ENCODE measurements at regions not wholly inside any gene's neighbourhood (a gene's known extent, or its start where the extent isn't known, plus 50 kb on each side); places are given as distances from the start of the nearest gene placed in this dataset.

DNA sequence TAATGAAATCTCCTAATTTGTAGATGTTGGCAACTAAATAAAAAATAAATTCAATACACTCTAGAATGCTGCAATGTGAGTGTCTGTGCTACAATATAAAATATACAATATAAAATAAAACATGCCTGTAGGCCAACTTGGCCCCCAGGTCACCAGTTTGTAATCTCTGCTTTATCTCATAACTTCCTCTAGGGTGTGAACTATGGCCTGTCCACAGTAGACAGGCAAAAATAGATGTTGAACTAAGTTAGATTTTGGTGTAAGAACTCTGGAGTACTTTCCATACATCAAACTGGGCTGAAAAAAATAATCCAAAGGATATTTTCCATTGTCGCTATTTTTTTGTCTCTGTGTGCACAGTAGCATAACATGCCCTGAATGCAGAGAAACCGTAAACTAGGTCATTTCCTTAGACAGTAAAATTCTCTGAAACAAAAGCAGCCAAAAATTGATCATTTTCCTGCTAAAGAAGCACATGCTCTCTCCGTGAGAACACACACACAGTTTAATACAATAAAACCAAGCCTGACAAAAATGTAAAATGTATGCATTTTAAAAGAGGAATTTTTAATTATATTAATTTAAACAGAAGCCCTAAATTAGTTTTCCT, 98.5 kb upstream of the ZFP64 start:
- Histone ChIP-seq H3K9me3 (ENCODE audit: control extremely low read depth in 1 of 3, control insufficient read depth in 2 of 3, insufficient read depth in 1 of 3, low read length in 2 of 3) (no peaks in the 10 kb centered on the region), H4K20me1 (ENCODE audit: control insufficient read depth, insufficient read depth, low read length, poor library complexity, severe bottlenecking) (no peaks in the 10 kb centered on the region), H3K79me2 (ENCODE audit: control insufficient read depth, insufficient read depth, low read length) (no peaks in the 10 kb centered on the region), H3K9ac (ENCODE audit: low read length) (no peak overlapping the region), H3K4me2 (replicated peaks; ENCODE audit: low read depth, low read length, poor library complexity, severe bottlenecking) (no peak overlapping the region), H3K36me3 (replicated peaks in 1 of 2; ENCODE audit: control extremely low read depth in 1 of 2, control insufficient read depth in 1 of 2, extremely low read depth in 1 of 2, insufficient read depth in 2 of 2, low read length in 1 of 2) (no peaks in the 10 kb centered on the region), H3K4me3 (ENCODE audit: control extremely low read depth in 1 of 5, extremely low read depth in 1 of 5, insufficient read depth in 1 of 5, low read depth in 2 of 5, low read length in 4 of 5) (no peak overlapping the region), H3K27me3 (replicated peaks in 1 of 4; ENCODE audit: control extremely low read depth in 1 of 4, control insufficient read depth in 3 of 4, insufficient read depth in 4 of 4, low read length in 3 of 4) (peaks cover 0 to 2% (median 0%) of the 10 kb centered on the region in 4 experiments), H2AFZ (ENCODE audit: insufficient read depth, low read depth, low read length, poor library complexity, severe bottlenecking) (no peak overlapping the region), H3K4me1 (ENCODE audit: control insufficient read depth in 2 of 2, insufficient read depth in 2 of 2, low read length in 2 of 2) (no peaks in the 10 kb centered on the region), H3K27ac (ENCODE audit: low read length in 2 of 2) (no peak overlapping the region)
- DNase-seq = no peak
- POLR2A ChIA-PET = no interaction called here
- Mint-ChIP-seq H3K27ac (no peak overlapping the region), H3K4me3 (no peak overlapping the region), H3K9me3 (ENCODE audit: insufficient read depth) (peaks cover 2% of the 10 kb centered on the region), H3K27me3 (peaks cover 11% of the 10 kb centered on the region), H3K4me1 (no peaks in the 10 kb centered on the region)
- no peak for ATAC-seq (ENCODE audit: low read depth)
- intact Hi-C loops (cut with micrococcal nuclease) = no loop called here
- CTCF ChIA-PET = no interaction called here
- TF ChIP-seq EZH2 (IDR thresholded peaks at IDR 0.05; ENCODE audit: borderline replicate concordance, insufficient read depth, low read depth, low read length, poor library complexity, severe bottlenecking) = no peak
- TF ChIP-seq, protein P1, sequence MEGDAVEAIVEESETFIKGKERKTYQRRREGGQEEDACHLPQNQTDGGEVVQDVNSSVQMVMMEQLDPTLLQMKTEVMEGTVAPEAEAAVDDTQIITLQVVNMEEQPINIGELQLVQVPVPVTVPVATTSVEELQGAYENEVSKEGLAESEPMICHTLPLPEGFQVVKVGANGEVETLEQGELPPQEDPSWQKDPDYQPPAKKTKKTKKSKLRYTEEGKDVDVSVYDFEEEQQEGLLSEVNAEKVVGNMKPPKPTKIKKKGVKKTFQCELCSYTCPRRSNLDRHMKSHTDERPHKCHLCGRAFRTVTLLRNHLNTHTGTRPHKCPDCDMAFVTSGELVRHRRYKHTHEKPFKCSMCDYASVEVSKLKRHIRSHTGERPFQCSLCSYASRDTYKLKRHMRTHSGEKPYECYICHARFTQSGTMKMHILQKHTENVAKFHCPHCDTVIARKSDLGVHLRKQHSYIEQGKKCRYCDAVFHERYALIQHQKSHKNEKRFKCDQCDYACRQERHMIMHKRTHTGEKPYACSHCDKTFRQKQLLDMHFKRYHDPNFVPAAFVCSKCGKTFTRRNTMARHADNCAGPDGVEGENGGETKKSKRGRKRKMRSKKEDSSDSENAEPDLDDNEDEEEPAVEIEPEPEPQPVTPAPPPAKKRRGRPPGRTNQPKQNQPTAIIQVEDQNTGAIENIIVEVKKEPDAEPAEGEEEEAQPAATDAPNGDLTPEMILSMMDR (IDR thresholded peaks at IDR 0.05) = no peak
- WGBS (ENCODE audit: insufficient coverage) = 100% methylated on average over 1 of the region's 3 CpGs

DNA sequence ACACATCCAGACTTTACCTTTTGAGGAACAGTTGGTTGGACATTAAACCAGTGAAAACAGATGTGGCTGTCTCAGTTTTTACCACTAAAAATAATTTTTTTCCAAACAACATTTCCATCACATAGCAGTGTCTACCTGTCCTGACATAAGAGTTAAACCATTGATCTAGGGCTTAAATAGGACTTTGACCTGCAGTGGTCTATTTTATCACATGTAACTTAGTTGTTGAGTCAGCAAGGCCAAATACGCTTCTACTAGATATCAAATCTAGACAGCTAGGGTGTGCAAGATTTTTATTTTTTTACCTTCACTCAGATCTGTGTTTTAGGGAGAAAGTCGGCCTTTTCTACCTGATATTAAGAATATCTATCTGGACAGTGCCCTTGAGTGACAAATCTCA, 88.8 kb upstream of the ZFP64 start:
- H3K4me2 ChIP-seq (replicated peaks; ENCODE audit: low read depth, low read length, poor library complexity, severe bottlenecking) = no peak overlapping the region
- intact Hi-C loops (cut with micrococcal nuclease) = no loop called here
- peaks cover 0 to 9% (median 3%) of the 10 kb centered on the region in 4 experiments for H3K27me3 ChIP-seq (replicated peaks in 1 of 4; ENCODE audit: control extremely low read depth in 1 of 4, control insufficient read depth in 3 of 4, insufficient read depth in 4 of 4, low read length in 3 of 4)
- H3K27me3 Mint-ChIP-seq = peaks cover 36% of the 10 kb centered on the region
- H3K27ac ChIP-seq (ENCODE audit: low read length in 2 of 2) = no peak overlapping the region
- no CpG with 5 or more reads among the region's 2 CpGs for WGBS (ENCODE audit: insufficient coverage)
- H3K4me1 Mint-ChIP-seq = no peaks in the 10 kb centered on the region
- no peak overlapping the region for H3K4me3 Mint-ChIP-seq
- no peak for ATAC-seq (ENCODE audit: low read depth)
- H2AFZ ChIP-seq (ENCODE audit: insufficient read depth, low read depth, low read length, poor library complexity, severe bottlenecking) = no peak overlapping the region
- CTCF ChIA-PET = no interaction called here
- H4K20me1 ChIP-seq (ENCODE audit: control insufficient read depth, insufficient read depth, low read length, poor library complexity, severe bottlenecking) = no peaks in the 10 kb centered on the region
- POLR2A ChIA-PET = no interaction called here
- H3K36me3 ChIP-seq (replicated peaks in 1 of 2; ENCODE audit: control extremely low read depth in 1 of 2, control insufficient read depth in 1 of 2, extremely low read depth in 1 of 2, insufficient read depth in 2 of 2, low read length in 1 of 2) = no peaks in the 10 kb centered on the region
- H3K9me3 Mint-ChIP-seq (ENCODE audit: insufficient read depth) = no peaks in the 10 kb centered on the region
- no peaks in the 10 kb centered on the region for H3K79me2 ChIP-seq (ENCODE audit: control insufficient read depth, insufficient read depth, low read length)
- H3K4me1 ChIP-seq (ENCODE audit: control insufficient read depth in 2 of 2, insufficient read depth in 2 of 2, low read length in 2 of 2) = no peaks in the 10 kb centered on the region
- no peak for DNase-seq
- TF ChIP-seq EZH2 (IDR thresholded peaks at IDR 0.05; ENCODE audit: borderline replicate concordance, insufficient read depth, low read depth, low read length, poor library complexity, severe bottlenecking) = no peak
- TF ChIP-seq, protein P1 (IDR thresholded peaks at IDR 0.05) = no peak
- H3K9ac ChIP-seq (ENCODE audit: low read length) = no peak overlapping the region
- H3K9me3 ChIP-seq (ENCODE audit: control extremely low read depth in 1 of 3, control insufficient read depth in 2 of 3, insufficient read depth in 1 of 3, low read length in 2 of 3) = no peaks in the 10 kb centered on the region
- no peak overlapping the region for H3K27ac Mint-ChIP-seq
- H3K4me3 ChIP-seq (ENCODE audit: control extremely low read depth in 1 of 5, extremely low read depth in 1 of 5, insufficient read depth in 1 of 5, low read depth in 2 of 5, low read length in 4 of 5) = no peak overlapping the region
